CD4-positive, alpha-beta T cell (primary cell): ENCODE measurements at regions not wholly inside any gene's neighbourhood (a gene's known extent, or its start where the extent isn't known, plus 50 kb on each side); places are given as distances from the start of the nearest gene placed in this dataset.

Source experiments
- ATAC-seq: fragments of 200-7000 bp; cut with Tn5 transposase; one replicate; pipeline ENCODE4 v1.10.0; 2022; ENCODE audit warnings: mild to moderate bottlenecking; ENCODE audit not compliant: poor library complexity
- CTCF ChIA-PET: fragments of 350-600 bp; sonication (Branson Sonifier 250); formaldehyde crosslinking; loops from one replicate; lab custom pipeline; 2021; ENCODE audit warnings: antibody characterized with exemption, inconsistent platforms; lab: Charles Lee
- POLR2A ChIA-PET: fragments of 350-600 bp; sonication (Branson Sonifier 250); formaldehyde crosslinking; loops from one replicate; lab custom pipeline; 2021; ENCODE audit warnings: antibody characterized with exemption, inconsistent platforms; lab: Charles Lee
- DNase-seq, 14 experiments: peaks; one replicate each; pipeline ENCODE4 v3.0.0-alpha.2; 2013 to 2020; ENCODE audit warnings: mixed read lengths in 2 of 14
- H3K27ac ChIP-seq, 2 donors: one replicate each; pipeline versions ENCODE4 v1.5.1 to v1.7.0; 2013; ENCODE audit warnings: low read length in 2 of 2, low read depth in 1 of 2, mild to moderate bottlenecking in 1 of 2
- H3K27me3 ChIP-seq, 2 experiments: 1 replicate in 1 of 2; 2 replicates in 1 of 2; pipeline versions ENCODE4 v1.6.1 to v1.7.0; 2013; ENCODE audit warnings: low read length in 2 of 2, control low read depth in 1 of 2, mild to moderate bottlenecking in 1 of 2, moderate library complexity in 1 of 2; ENCODE audit not compliant: insufficient read depth in 2 of 2, control insufficient read depth in 1 of 2
- H3K36me3 ChIP-seq: one replicate; pipeline ENCODE4 v1.6.1; 2013; ENCODE audit warnings: low read length, control low read depth; ENCODE audit not compliant: insufficient read depth
- H3K4me1 ChIP-seq: one replicate; pipeline ENCODE4 v1.6.1; 2013; ENCODE audit warnings: low read length, control low read depth; ENCODE audit not compliant: insufficient read depth
- H3K4me3 ChIP-seq: one replicate; pipeline ENCODE4 v1.5.1; 2013; ENCODE audit warnings: mild to moderate bottlenecking, low read length, moderate library complexity
- H3K9me3 ChIP-seq, 2 experiments: 1 replicate in 1 of 2; 2 replicates in 1 of 2; pipeline versions ENCODE4 v1.6.1 to v1.7.0; 2013; ENCODE audit warnings: low read length in 2 of 2, mild to moderate bottlenecking in 2 of 2, control low read depth in 1 of 2, moderate library complexity in 1 of 2; ENCODE audit not compliant: control insufficient read depth in 1 of 2, insufficient read depth in 1 of 2
- H3K27ac Mint-ChIP-seq: one replicate; pipeline ENCODE4 v1.8.0; 2020; ENCODE audit warnings: mixed read lengths
- H3K27me3 Mint-ChIP-seq: one replicate; pipeline ENCODE4 v1.8.0; 2021; ENCODE audit warnings: mixed read lengths
- H3K36me3 Mint-ChIP-seq: one replicate; pipeline ENCODE4 v1.8.0; 2021; ENCODE audit warnings: low read depth, mixed read lengths
- H3K4me1 Mint-ChIP-seq: one replicate; pipeline ENCODE4 v1.8.0; 2021; ENCODE audit warnings: low read depth, mixed read lengths
- H3K4me3 Mint-ChIP-seq: one replicate; pipeline ENCODE4 v1.8.0; 2020; ENCODE audit warnings: mild to moderate bottlenecking, mixed read lengths
- H3K9me3 Mint-ChIP-seq: one replicate; pipeline ENCODE4 v1.8.0; 2020; ENCODE audit warnings: mixed read lengths
- intact Hi-C, 2 experiments: fragments of 100-400 bp; cut with DNase I in 1 of 2; cut with micrococcal nuclease in 1 of 2; formaldehyde crosslinking; loops; one replicate each; pipeline versions ENCODE4 v1.15.1 to v1.9.0; 2023 to 2025; cut with DNase I, micrococcal nuclease
- TF ChIP-seq, protein P1 (sequence below): fragments of 200-600 bp; IDR thresholded peaks from one replicate; pipeline ENCODE4 v1.8.0; 2022; ENCODE audit warnings: antibody characterized with exemption, mild to moderate bottlenecking

DNA sequence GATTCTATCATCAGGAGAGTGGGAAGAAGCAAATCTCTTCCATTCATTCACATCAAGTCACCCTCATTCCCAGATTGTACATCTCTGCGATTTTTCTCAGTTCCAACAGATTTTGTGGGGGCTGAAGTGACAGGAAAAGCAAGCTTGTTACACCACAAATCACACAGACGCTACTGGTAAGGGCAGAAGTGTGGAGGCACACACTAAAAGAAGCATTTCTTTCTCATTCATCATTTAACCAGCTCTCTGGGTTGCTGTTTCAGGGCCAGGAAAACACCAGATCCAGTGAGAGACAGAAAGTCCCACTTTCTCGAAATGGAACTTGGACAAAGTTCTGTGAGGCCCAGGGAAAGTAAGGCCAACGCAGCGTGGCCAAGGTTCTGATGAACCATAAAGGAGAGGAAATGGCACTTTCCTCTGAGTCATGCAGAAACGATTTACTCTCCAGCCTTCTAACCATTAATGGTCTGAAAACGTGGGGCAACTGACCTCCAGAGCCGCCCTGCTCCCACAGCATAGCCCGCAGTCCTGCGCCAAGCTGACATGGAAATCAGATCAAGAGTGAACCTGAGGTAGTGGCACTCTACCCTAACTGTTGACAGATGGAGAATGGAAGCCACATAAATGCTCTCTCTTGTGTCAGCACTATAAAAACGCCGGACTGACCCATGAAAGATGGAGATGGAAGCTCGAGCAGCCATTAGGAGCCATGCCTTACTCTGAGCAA lies 191.0 kb downstream of the C1D start:
- TF ChIP-seq, protein P1, sequence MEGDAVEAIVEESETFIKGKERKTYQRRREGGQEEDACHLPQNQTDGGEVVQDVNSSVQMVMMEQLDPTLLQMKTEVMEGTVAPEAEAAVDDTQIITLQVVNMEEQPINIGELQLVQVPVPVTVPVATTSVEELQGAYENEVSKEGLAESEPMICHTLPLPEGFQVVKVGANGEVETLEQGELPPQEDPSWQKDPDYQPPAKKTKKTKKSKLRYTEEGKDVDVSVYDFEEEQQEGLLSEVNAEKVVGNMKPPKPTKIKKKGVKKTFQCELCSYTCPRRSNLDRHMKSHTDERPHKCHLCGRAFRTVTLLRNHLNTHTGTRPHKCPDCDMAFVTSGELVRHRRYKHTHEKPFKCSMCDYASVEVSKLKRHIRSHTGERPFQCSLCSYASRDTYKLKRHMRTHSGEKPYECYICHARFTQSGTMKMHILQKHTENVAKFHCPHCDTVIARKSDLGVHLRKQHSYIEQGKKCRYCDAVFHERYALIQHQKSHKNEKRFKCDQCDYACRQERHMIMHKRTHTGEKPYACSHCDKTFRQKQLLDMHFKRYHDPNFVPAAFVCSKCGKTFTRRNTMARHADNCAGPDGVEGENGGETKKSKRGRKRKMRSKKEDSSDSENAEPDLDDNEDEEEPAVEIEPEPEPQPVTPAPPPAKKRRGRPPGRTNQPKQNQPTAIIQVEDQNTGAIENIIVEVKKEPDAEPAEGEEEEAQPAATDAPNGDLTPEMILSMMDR, result no peak

GRCh38 chr2:67872481-67872880 lies 190.3 kb downstream of the C1D start:
- peaks cover 0 to 3% of the 10 kb centered on the region in 2 experiments for H3K9me3 ChIP-seq
- ChIA-PET CTCF (no interaction called here), POLR2A (no interaction called here)
- H3K4me1 Mint-ChIP-seq, result no peaks in the 10 kb centered on the region
- no peaks in the 10 kb centered on the region for H3K36me3 ChIP-seq
- no peak overlapping the region for H3K4me3 ChIP-seq
- H3K4me1 ChIP-seq, result no peaks in the 10 kb centered on the region
- H3K27me3 Mint-ChIP-seq, result peaks cover 18% of the 10 kb centered on the region
- ATAC-seq (no peak), DNase-seq (no peak)
- H3K9me3 Mint-ChIP-seq, result no peaks in the 10 kb centered on the region
- H3K36me3 Mint-ChIP-seq, result no peaks in the 10 kb centered on the region
- TF ChIP-seq, protein P1, result no peak
- H3K4me3 Mint-ChIP-seq, result no peak overlapping the region
- H3K27ac Mint-ChIP-seq, result no peak overlapping the region
- intact Hi-C loops, result no loop called here
- H3K27ac ChIP-seq, result no peak overlapping the region
- peaks cover 0 to 3% of the 10 kb centered on the region in 2 experiments for H3K27me3 ChIP-seq

More for the DNA sequence above, 191.0 kb downstream of the C1D start:
- Mint-ChIP-seq H3K36me3 (no peaks in the 10 kb centered on the region), H3K4me1 (no peaks in the 10 kb centered on the region), H3K4me3 (no peak overlapping the region), H3K9me3 (no peaks in the 10 kb centered on the region), H3K27me3 (peaks cover 18% of the 10 kb centered on the region), H3K27ac (no peak overlapping the region)
- no peak overlapping the region for H3K4me3 ChIP-seq
- H3K27me3 ChIP-seq, result no peaks in the 10 kb centered on the region
- DNase-seq (no peak), ATAC-seq (no peak)
- H3K4me1 ChIP-seq, result no peaks in the 10 kb centered on the region
- intact Hi-C loops, result no loop called here
- no peaks in the 10 kb centered on the region for H3K9me3 ChIP-seq
- H3K36me3 ChIP-seq, result no peaks in the 10 kb centered on the region
- ChIA-PET POLR2A (no interaction called here), CTCF (no interaction called here)
- H3K27ac ChIP-seq, result no peak overlapping the region

DNA sequence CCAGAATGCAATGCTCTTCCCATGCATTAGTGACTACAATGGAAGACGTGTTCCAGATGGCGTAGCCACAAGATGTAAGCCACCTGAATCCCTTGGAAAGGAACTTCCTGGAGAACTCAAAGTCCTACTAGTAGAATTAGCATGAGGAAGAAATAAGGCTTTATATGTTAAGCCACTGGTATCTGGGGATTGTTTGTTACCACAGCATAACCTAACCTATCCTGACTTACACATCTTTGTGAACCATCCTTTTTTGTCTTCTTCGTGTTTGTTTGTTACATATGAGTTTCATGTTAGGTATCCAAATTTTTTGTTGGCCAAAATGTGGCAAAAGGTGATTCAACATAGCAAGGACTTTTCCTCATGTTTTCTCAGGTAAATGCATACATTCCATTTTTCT lies 188.9 kb downstream of the C1D start:
- no peaks in the 10 kb centered on the region for H3K4me1 ChIP-seq
- H3K27me3 ChIP-seq, result peaks cover 0 to 7% of the 10 kb centered on the region in 2 experiments
- H3K9me3 ChIP-seq, result peaks cover 0 to 3% of the 10 kb centered on the region in 2 experiments
- no peak for ATAC-seq
- H3K4me1 Mint-ChIP-seq, result no peaks in the 10 kb centered on the region
- no peak overlapping the region for H3K4me3 Mint-ChIP-seq
- no peaks in the 10 kb centered on the region for H3K36me3 Mint-ChIP-seq
- intact Hi-C loops, result no loop called here
- TF ChIP-seq, protein P1, result no peak
- ChIA-PET POLR2A (no interaction called here), CTCF (no interaction called here)
- no peak overlapping the region for H3K4me3 ChIP-seq
- no peak for DNase-seq
- H3K9me3 Mint-ChIP-seq, result no peaks in the 10 kb centered on the region
- H3K27ac Mint-ChIP-seq, result no peak overlapping the region
- H3K27me3 Mint-ChIP-seq, result peaks cover 23% of the 10 kb centered on the region
- no peak overlapping the region for H3K27ac ChIP-seq
- no peaks in the 10 kb centered on the region for H3K36me3 ChIP-seq
